NCI-H1930 (cell line): ENCODE measurements at regions not wholly inside any gene's neighbourhood (a gene's known extent, or its start where the extent isn't known, plus 50 kb on each side); places are given as distances from the start of the nearest gene placed in this dataset.
"Not testable (repeated sequence)": the region's sequence is repeated elsewhere in the genome, so short reads cannot be mapped to it uniquely, and the experiment has no call there.

Experiments used
- DNase-seq, 2 experiments: peaks; one replicate each; lab custom pipeline; 2025; lab: John Stamatoyannopoulos, UW

DNA sequence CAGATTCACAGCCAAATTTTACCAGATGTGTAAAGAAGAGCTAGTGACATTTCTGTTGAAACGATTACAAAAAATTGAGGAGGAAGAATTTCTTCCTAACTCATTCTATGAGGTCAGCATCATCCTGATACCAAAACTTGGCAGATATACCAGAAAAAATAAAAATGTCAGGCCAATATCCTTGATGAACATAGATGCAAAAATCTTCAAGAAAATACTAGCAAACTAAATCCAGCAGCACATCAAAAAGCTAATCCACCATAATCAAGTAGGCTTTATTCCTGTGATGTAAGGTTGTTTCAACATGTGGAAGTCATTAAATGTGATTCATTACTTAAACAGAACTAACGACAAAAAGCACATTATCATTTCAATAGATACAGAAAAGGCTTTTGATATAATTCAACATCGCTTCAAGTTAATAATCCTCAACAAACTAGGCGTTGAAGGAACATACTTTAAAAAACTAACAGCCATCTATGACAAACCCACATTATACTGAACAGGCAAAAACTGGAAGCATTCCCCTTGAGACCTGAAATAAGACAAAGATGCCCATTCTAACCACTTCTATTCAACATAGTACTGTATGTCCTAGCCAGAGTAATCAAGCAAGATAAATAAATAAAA, 807.7 kb upstream of the ZWINT start:
- peak in 1 of 2 experiments; percentile 0 for DNase-seq

DNA sequence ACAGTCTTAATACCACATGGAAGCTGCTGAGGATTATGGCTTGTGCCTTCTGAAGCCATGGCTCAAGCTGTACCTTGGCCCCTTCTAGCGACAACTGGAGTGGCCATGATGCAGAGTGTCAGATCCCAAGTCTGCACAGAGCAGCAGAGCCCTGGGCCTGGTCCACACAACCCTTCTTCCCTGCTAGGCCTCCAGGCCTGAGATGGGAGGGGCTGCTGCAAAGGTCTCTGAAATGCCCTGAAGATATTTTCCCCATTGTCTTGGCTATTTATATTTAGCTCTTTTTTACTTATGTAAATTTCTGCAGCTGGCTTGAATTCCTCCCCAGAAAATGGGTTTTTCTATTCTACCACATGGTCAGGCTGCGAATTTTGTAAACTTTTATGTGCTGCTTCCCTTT, 804.6 kb upstream of the ZWINT start:
- no peak for DNase-seq

- no peak for DNase-seq
Measured at GRCh38 chr10:57162231-57162630, 801.2 kb upstream of the ZWINT start.

DNA sequence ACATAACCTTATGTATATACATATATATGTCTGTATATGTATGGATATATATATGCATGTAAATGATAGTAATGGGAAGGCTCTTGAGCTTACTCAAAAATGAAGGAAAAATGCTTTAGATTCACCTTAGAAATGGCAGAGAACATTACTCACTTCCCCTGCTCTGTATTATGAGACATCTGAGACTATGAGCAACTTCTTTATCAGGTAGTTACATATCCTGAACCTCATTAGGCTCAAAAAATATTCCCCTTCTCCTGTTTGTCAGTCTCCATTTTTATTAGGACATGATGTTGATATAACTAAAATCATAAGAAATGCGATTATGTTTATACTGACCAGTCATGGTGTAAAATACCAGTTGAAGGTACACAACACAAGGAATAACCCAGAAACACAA, 800.1 kb upstream of the ZWINT start:
- no peak for DNase-seq

DNA sequence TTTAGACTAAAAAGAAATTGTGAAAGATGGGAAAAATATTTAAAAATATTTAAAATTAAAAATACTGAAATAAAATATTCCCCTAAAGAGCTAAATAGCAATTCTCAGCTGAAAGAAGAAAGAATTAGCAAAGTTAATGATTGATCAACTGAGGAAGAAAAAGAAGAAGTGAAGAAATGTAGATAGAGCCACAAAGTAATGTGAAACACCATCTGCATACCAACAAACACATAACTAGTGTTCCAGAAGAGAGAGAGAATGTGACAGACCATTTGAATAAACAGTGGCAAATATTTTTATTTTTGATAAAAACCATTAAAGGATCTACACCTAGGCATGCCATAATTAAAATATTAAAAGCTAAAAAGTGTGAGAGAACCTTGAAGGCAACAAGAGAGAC, 784.5 kb upstream of the ZWINT start:
- no peak for DNase-seq

DNA sequence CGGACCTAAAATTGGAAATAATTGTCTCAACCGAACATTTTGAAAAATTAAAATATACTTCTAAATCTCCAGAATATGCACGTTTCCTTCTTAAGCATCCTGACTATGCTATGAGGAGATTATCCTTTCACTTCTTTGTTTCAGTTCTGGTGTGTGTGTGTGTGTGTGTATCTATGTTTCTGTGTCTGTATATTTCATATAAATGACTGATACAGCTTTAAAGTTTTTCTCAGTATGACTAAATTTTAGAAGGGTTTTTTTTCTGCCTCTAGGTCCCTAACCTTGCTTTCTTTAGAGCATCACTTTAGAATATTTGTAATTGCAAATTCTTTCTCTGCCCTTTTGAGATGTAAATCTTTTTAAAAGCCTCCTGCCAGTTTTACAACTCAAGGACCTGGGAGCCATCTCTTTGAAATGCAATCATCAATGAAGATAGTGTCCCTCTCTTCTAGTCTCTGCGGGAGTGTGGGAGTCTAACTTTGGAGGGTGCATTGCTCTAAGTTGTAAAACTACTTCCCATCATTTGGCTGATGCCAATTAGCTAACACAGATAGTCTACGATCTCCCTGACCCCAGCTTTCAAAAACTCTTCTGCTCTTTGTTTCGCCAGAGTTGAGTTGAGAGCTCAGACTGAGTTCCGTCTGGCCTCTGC, 782.0 kb upstream of the ZWINT start:
- DNase-seq, result no peak

- no peak for DNase-seq
Measured at GRCh38 chr10:57141708-57142107, 780.6 kb upstream of the ZWINT start.

DNA sequence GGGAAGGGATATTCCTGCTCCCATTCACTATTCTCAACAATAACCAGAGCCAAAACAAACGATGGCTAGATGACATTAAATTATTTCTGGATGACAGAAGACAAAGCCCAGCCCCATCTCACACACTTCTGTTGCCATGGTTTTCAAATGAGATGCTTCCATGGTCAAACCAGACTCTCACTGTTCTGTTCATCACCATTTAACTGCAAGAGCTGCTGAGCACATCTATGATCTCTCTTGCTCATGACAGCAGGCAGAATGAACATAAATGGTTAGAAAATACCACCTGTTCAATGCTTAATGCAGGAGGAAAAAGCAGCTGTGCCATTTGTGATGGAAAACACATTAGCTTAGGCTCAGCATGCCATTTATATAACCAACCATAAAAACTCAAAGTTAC, 758.6 kb upstream of the ZWINT start:
- no peak for DNase-seq

- no peak for DNase-seq
Measured at GRCh38 chr10:57113545-57113944, 752.5 kb upstream of the ZWINT start.

- no peak for DNase-seq
Measured at GRCh38 chr10:57102236-57102635, 741.2 kb upstream of the ZWINT start.

DNA sequence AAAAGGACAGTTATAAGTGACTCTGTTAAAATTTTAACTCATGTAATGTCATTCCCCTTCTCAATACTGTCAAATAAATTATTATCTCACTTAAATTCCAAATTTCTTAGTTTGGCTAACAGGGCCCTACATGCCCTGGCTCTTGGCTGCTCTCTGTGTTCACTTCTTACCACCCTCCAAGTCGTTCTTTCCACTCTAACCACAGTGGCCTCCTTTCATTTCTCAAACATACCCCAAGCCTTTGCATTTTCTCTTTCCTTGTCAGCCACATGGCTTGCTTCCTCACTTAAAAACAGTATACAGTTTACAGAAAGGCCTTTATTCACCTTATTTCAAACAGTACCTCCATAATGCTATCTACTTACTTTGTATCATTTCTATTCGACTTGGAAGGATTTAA, 737.1 kb upstream of the ZWINT start:
- no peak for DNase-seq

- DNase-seq, result no peak
Measured at GRCh38 chr10:57096044-57096443, 735.0 kb upstream of the ZWINT start.

GRCh38 chr10:57094965-57095364, 733.9 kb upstream of the ZWINT start:
- no peak for DNase-seq

GRCh38 chr10:57094083-57094482, 733.0 kb upstream of the ZWINT start:
- no peak for DNase-seq

GRCh38 chr10:57053530-57053929, 692.5 kb upstream of the ZWINT start:
- no peak for DNase-seq

GRCh38 chr10:57049096-57049495, 688.0 kb upstream of the ZWINT start:
- DNase-seq, result no peak

GRCh38 chr10:57038531-57038930, 677.5 kb upstream of the ZWINT start:
- DNase-seq, result no peak

GRCh38 chr10:57035310-57035709, 674.3 kb upstream of the ZWINT start:
- no peak for DNase-seq

GRCh38 chr10:57032301-57032700, 671.2 kb upstream of the ZWINT start:
- not testable (repeated sequence) for DNase-seq

GRCh38 chr10:57031346-57031745, 670.3 kb upstream of the ZWINT start:
- no peak for DNase-seq

DNA sequence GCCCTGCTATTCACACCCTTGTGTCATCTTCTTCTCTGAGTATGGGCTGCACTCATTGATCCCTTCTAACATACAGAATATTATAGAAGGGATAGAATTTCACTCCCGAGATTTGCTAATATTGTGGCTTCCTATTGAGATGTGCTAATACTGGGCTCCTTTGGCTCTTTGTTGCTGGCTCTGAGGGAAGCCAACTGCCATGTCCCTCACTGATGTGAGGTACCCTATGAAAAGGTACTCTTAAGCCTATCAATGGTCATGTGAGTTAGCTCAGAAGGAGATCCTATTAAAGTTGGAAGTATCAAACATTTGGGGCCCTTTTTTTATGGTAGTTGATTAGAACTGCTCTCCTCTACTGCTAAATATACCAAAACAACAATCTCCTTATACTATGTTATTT, 665.2 kb upstream of the ZWINT start:
- DNase-seq, result no peak

- no peak for DNase-seq
Measured at GRCh38 chr10:57023626-57024025, 662.6 kb upstream of the ZWINT start.

DNA sequence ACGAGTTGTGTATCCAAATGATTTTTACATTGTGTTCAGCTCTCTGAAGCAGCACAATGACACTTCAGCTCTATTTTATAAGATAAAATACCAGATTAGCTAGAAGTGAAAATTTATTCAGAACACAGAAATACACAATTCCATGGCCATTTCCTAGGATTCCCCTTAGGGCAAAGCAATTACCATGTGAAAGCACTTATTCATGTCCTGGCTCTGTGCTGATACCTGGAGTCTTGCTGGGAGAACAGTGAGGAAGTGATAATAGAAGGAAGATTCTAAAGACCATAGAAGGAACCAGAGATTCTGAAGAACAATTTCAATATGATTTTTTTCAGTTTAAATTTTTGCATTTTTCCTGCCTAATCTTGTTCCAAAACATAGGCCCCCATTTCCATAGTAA, 657.4 kb upstream of the ZWINT start:
- no peak for DNase-seq

GRCh38 chr10:57017356-57018037, 656.4 kb upstream of the ZWINT start:
- no peak for DNase-seq
